ENCODE measurements at regions not wholly inside any gene's neighbourhood (a gene's known extent, or its start where the extent isn't known, plus 50 kb on each side); places are given as distances from the start of the nearest gene placed in this dataset.

DNA sequence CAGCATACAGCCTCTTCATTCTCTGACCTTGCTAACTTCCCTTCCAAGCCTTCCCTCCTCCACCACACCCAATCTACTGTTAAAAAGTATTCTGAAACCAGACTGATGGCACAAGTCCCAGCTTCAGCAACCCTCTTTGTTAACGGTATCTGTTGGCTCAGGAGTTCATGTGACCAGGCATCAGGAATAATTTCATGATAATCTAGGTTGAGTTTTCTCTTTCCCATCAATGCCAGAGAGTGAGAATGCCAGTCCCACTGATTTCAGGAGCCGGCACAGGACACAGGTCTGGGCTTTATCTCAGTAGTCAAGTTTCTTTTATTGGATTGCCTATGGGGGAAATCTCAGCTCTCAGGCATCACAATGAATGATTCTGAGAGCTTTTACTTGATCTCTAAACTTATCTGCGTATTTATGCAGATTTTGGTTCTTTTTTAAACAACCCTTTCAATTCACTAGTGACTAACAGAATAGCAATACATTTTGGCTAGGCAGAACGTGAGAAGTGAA is 231.0 kb upstream of the LYZL1 start:
- TF ChIP-seq, protein P1, sequence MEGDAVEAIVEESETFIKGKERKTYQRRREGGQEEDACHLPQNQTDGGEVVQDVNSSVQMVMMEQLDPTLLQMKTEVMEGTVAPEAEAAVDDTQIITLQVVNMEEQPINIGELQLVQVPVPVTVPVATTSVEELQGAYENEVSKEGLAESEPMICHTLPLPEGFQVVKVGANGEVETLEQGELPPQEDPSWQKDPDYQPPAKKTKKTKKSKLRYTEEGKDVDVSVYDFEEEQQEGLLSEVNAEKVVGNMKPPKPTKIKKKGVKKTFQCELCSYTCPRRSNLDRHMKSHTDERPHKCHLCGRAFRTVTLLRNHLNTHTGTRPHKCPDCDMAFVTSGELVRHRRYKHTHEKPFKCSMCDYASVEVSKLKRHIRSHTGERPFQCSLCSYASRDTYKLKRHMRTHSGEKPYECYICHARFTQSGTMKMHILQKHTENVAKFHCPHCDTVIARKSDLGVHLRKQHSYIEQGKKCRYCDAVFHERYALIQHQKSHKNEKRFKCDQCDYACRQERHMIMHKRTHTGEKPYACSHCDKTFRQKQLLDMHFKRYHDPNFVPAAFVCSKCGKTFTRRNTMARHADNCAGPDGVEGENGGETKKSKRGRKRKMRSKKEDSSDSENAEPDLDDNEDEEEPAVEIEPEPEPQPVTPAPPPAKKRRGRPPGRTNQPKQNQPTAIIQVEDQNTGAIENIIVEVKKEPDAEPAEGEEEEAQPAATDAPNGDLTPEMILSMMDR (IDR thresholded peaks at IDR 0.05; ENCODE audit: low read depth, low read length, poor library complexity, severe bottlenecking): no peak
- TF ChIP-seq EZH2phosphoT487 (IDR thresholded peaks at IDR 0.05; ENCODE audit: borderline replicate concordance, low read length): no peak

Data from DOHH2 (cell line).